Activated CD4-positive, alpha-beta T cell treated with anti-CD3 and anti-CD28 coated beads, Interleukin-2, amount 50 U/mL, for 4 hours (primary cell): ENCODE measurements at regions not wholly inside any gene's neighbourhood (a gene's known extent, or its start where the extent isn't known, plus 50 kb on each side); places are given as distances from the start of the nearest gene placed in this dataset.

Experiments
- DNase-seq, 2 experiments: peaks; one replicate each; pipeline ENCODE4 v3.0.0-alpha.2; 2020

DNA sequence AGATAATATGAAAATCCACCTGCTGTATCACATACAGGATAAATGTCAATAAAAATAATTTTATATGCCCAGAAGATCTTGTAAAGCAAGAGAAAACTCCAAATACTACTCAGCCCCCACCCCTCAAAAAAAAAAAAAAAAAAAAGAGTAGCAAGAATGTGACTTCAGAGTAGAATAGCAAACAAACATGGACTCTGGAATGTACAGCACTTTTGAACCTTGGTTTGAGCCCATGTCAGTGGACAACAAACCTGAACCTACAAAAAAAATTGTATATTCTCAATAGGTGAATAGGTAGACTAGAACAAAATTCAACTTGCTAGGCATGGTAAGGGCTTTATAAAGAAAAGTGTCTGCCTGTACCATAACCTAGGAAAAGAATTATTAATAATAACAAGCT, 428.0 kb downstream of the SLITRK6 start:
- DNase-seq, result no peak

DNA sequence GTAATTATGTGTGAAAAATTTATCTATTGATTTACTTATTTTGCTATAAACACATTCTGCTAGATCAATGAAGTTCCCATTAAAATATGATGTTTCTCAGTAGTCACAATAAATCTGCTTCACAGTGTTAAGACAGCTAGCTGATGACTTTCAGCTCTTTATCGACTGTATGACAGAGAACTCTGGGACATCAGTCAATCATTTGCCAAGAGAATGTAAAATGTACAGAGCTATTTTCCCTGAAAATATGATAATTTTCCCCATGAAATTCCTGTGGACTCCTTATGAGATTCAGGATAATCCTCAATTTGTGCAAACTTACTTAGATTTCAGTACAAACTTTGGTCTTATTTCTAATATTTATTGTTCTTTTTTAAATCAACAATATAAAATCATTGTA, 430.5 kb downstream of the SLITRK6 start:
- DNase-seq, result no peak

DNA sequence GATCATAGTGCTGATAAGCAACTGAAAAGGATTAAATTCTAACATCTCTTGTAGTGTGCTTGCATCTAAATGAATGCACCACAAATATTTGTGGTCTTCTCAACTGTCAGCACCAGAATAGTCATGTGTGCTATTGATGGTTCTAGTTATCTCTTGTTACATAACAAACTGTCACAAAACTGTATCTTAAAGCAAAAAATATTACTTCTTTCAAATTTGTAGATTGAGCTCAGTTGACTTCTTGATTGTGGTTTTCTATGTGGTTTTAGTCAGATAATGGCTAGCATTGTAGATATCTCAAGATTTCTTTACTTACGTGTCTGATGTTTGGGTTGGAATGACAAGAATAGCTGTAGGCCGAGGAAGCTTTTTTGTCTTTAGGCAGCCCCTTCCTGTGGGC, 431.3 kb downstream of the SLITRK6 start:
- no peak for DNase-seq

DNA sequence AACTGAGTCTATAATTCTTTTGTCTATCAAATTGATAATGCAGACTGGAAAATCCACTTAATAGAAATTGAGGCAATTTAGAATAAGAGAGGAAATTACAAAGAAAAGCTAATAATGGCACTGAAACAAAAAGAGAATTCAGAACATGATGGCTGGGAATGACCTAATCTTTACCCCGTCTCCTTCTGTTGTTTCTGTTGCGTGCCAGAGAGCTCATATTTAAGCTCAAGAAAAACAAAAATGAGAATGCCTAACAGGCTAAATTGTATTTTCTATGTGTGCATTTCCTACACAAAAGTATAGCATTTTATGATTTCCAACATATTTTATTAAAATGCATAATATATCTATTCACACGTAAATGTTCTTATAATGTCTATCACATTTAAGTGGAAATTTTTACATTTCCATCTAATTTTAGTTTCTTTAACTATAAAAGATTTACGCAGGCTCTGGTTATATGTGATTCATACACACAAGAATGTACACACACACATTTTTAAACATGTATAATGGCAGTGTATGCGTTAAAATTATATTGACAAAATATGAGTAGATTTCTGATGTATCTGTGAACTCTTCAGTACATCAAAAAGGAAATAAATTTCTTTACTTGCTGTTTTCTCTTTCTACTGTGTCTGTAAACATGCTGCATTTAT, 432.3 kb downstream of the SLITRK6 start:
- no peak for DNase-seq

DNA sequence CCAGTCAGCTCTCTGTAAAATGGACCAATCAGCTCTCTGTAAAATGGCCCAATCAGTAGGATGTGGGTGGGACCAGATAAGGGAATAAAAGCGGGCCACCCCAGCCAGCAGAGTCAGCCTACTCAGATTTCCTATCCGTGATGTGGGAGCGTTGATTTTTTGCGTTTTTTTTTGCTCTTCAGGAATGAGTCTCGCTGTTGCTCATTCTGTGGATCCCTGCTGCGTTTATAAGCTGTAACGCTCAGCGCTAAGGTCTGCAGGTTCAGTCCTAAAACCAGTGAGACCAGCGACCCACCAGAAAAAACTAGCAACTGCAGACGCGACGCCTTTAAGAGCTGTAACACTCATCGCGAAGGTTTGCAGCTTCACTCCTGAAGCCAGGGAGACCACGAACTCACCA, 435.7 kb downstream of the SLITRK6 start:
- no peak for DNase-seq

DNA sequence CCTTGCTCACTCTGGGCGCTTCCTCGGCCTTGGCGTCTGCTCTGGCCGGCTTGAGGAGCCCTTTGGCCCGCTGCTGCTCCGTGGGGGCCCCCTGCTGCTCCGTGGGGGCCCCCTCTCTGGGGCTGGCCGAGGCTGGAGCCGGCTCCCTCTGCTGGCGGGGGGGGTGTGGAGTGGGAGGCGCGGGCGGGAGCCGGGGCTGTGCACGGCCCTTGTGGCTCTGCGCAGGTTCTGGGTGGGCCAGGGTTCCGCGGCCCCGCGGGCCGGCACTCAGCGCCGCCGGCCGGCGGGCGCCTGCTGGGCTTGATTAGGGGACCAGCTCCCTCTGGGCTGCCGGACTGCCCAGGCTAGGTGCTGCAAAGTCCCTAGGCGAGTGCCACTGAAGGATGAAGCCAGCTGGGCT, 436.2 kb downstream of the SLITRK6 start:
- no peak for DNase-seq

DNA sequence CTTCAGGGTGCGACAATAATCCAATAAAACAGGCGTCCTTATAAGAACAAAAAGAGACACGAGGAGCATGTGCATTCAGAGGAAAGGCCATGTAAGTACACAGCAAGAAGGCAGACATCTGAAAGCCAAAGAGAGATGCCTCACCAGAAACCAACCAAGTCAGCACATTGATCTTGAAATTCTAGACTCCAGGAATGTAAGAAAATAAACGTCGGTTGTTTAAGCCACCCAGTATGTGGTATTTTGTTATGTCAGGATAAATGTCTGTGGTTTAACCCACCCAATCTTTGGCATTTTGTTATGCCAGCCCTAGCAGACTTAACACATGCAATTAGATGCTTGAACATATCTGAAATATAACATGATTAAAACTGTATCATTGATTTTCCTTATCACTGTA, 452.0 kb downstream of the SLITRK6 start:
- DNase-seq, result no peak

DNA sequence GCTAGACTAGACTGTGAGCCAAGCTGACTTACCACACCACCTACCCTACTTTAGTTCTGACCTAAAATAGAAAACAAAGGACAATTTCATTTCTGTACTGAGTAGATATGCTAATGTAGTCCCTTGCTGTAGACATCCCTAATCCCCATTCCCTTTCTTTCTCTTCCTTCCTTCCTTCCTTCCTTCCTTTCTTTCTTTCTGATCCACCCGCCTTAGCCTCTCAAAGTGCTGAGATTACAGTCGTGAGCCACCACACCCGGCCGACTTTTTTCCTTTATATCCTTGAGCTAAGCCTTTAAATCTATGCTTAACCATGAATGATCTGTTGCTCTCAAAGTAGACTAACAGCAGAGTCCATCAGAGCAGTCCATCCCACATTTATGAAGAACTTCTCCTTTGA, 465.0 kb downstream of the SLITRK6 start:
- no peak for DNase-seq

DNA sequence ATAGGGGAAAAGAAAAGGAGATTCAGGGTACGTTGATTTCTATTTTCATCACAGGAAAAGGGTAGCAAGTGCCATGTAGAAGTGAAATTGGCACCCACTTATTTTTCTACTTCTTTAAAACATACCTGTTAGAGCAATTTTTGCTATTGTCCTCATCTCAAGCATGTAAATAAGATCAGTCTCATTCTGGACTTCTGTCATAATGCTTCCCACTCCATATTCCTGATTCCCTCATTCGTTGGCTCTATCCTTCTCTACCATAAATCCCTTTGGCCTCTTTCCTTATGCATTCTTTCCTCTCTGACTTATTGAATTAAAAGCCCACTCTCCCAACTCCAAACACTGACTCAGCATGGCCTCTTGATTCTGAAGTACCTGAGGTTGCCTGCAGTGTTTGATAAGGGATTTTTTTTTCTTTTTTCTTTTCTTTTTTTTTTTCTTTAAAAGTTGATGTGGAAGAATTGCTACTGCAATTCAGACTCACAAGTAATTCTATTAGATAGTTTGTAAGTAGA, 465.7 kb downstream of the SLITRK6 start:
- no peak for DNase-seq

DNA sequence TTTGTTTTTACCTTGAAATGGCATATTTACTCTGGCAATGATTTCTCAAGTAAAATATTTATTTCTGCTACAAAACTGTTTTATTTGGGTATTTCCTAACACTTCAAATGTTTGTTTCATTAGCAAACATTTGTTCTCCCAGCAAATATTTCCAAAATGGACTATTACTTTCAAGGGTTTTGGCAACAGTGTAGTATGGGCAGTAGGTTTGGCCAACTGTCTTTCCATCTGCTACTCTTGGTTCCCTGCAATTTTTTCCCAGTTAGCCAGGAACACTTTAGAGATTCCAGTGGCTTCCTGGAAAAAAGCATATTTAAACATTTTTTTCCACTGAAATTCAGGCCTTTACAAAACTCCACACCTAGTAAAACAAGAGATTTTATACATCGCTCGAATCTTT, 466.6 kb downstream of the SLITRK6 start:
- DNase-seq, result no peak

DNA sequence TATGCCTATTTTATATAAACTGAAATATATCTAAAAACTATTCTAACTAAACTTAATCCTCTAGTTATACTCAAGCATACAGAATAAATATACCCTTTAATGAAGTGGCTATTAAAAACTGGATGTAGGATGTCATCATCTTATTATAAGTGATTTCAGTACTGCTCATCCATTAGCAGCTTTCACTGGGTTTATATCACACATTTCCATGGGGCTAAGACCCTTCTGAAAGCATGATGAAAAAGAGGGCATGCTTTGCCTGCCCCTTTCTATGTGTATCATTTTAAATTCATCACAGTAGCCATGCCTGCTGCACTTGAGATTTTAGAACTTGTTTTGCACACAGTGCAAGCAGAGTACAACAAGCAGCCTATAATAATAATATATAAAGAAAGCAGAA, 477.5 kb downstream of the SLITRK6 start:
- no peak for DNase-seq

DNA sequence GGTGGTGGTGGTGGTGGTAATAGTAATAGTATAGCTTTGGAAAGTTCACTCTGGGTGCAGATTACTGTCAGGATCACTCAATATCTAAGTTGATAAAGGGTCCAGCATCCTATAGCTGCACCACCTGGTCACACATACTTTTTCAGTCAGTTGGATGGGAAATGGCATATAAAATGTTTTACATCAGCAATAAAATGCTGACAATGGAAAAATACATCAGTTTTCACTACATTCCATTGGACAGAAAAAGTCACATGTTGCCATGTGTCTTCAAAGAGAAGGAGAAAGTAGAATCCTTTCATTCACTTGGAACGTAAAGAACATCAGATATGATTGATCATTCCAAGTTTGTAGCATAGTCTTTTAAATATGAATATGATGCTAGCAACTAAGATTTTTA, 481.4 kb downstream of the SLITRK6 start:
- no peak for DNase-seq

DNA sequence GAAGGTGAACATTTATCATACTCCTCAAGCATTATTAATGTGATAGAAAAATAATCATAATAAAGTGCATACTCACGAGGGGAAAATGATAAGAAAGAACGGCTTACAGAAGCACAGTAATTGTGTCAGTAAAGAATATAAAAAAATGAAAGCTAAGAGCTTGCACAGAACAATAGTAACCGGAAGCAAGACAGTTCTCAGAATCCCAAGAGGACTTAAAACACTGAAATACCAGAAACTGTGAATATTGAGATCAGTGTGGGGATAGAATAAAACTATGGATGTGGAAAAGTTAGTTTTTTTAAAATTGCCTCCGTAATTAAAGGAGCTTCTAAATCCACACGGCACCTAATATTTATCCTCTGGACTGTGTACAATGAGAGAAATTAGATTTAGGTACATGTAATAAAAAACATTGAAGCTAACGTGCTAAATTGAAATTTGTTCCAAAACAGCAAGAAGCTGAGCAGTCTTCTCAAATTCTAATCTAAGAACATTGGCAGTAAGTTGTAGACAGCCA, 482.7 kb downstream of the SLITRK6 start:
- no peak for DNase-seq

DNA sequence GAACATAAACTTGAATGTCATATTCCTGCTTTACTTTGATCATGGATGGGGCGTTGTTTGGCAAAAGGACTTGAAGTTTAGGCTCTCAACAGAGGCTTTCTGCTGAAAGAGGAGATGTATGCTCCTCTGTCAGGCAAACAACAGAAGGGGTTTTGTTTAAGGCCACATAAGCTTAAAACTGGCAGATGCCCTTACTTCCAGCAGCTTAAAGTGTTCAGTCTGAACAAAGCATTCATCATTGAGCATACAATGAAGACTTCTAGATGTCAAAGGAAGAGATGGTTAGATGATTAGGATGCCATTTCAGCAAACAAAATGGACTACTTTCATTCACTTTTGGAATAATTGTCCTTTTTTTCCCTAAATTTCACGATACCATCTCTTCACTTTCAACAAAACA, 484.5 kb downstream of the SLITRK6 start:
- DNase-seq, result no peak

DNA sequence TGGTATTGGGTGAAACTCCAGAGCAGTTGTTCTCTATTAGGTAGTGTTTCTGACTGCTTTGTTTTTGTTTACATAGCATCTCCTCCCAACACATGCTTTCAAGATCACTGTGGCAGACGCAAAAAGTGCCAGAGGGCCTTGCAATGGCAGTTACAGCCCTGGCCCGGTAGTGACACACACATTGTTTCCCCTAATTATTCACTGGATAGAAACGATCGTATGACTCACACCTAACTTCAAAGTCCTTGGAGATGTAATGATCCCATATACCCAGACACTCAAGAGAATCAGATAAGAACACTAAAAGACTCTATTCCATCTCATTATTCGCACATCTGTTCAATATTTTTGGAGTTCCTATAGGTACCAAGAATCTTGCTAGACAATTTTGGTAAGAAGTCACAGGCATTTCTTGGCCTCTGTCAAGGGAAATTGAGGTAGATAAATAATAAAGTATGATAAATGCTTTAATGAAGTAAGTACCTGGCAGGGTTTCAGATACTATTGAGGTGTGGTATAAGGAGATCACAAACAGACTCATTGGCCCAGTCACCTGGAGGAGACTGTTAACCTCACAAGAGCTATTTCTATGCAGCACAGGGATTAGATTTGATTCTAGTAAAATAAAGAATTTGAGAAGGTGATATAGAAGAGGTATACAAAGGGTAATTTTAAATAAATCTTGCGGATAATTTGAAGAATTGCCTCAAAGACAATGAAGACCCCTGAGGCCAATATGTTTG, 485.3 kb downstream of the SLITRK6 start:
- no peak for DNase-seq

DNA sequence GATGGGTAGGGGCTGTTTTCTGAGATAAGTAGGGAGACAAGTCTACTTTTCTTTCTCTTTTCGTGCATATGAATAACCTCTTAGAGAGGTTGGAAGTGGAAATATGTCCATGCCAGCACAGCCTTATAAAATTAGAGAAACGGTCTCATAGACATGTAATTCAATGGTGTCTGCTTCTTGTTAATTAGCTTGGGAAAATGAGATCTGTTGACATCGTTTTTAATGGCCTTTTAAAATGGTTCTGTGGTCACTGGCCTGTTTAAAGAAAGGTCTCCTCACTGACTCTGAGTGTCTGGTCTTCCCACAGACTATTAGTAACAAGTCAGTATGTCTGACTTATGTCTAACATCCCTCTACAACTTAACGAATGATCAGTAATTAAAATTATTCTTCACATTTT, 487.1 kb downstream of the SLITRK6 start:
- no peak for DNase-seq

DNA sequence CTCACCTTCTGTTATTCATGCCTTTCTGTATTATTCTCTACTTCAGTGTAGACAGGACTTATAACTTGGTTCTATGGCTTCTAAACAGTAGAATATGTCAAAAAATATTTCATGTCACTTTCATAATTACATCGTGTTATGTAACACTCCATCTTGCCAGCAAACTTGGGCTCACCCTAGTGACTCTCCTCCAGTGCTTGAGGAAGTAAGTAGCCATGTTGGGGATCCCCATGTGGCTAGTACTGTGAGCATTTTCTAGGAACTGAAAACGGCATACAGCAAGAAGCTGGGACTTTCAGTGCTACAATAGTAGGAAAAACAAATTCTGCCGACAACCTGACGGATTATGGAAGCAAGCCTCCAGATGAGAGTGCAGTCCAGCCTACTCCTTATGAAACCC, 495.6 kb downstream of the SLITRK6 start:
- no peak for DNase-seq

DNA sequence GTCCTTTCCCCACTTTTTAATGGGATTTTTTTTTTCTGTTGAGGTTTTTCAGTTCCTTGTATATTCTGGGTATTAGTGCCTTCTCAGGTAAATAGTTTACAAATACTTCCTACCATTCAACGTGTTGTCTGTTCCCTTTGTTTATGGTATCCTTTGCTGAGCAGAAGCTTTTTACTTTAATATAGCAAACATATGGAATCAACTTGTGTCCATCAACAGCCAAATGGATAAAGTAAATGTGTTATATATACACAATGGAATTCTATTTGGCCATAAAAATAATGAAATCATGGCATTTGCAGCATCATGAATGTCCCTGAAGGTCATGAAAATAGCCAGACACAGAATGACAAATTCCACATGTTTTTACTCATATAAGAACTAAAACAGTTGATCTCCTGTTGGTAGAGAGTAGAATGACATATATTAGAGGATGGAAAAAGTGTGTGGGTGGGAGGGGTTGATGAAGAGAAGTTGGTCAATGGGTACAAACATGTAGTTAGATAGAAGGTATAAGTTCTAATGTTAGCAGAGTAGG, 500.8 kb downstream of the SLITRK6 start:
- DNase-seq, result no peak

DNA sequence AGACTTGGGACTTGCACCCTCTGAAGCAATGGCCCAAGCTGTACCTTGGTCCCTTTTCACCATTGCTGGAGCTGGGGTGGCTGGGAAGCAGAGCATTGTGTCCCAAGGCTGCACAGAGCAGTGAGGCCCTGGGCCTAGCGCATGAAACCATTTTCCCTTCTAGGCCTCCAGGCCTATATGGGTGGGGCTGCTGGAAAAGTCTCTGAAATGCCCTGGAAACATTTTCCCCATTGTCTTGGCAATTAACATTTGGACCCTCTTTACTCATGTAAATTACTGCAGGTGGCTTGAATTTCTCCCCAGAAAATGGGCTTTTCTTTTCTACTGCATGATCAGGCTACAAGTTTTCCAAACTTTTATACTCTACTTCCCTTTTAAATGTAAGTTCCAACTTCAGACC, 510.5 kb downstream of the SLITRK6 start:
- DNase-seq, result no peak

DNA sequence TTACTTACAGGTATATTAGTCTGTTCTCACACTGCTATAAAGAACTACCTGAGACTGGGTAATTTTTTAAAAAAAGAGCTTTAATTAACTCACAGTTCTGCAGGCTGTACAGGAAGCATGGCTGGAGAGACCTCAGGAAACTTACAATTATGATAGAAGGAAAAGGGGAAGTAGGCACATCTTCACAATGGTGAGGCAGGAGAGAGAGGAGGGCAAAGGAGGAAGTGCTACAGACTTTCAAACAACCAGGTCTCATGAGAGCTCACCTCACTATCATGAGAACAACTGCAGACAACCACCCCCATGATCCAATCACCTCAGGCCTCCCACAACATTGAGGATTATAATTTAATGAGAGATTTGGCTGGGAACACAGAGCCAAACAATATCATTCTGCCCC, 511.7 kb downstream of the SLITRK6 start:
- no peak for DNase-seq

DNA sequence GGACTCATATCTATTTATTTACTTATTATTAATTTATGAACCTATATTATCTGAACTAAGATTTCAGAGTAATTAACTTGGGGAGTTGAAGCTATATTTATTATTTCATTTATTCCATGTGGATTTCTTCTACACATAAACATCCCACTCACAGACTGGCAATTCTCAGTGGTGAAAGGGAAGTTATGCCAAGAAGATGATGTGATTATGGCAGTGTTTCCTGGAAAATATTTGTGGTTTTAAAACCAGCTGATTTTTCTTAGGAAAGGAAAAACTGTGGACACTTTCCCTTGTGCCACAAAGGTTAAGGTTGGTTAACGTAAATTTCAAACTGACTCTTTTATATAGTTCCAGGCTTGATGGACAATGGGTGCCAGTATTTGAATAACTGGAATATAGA, 513.1 kb downstream of the SLITRK6 start:
- DNase-seq, result no peak

DNA sequence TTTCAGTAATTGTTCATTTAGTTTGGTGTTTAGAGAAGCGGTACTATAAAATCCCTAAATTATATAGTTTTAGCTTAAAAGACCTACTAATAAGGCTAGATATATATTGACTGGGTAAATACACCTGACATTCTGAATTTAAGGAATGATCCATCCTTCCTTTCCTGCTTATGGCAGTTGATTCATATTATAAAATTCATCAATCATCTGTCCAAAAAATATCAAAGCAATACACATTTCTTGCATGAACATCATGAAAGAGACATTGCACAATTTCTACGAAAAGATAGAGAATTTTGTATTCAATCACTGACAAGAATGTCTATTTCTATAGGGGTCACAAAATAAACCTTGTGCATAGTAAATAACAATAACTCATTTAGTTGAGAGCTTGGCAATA, 514.9 kb downstream of the SLITRK6 start:
- no peak for DNase-seq

DNA sequence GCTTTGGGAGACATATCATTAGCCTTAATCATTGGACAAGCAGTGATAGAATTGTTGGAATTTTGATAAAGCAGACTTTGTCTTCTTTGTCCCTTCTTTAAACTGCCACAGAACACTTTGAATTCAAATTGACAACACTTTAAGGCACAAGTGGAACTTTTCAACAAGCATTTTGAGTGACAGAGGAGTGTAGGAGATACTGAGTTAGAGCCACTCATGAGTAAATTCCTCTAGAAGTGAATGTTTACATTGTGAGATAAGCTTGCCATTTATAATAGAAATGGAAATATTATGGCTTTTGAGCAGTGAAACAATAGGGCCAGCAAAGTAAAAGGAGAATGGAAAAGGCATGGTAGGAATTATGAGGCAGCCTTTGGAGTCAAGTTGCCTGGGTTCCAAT, 515.8 kb downstream of the SLITRK6 start:
- no peak for DNase-seq

DNA sequence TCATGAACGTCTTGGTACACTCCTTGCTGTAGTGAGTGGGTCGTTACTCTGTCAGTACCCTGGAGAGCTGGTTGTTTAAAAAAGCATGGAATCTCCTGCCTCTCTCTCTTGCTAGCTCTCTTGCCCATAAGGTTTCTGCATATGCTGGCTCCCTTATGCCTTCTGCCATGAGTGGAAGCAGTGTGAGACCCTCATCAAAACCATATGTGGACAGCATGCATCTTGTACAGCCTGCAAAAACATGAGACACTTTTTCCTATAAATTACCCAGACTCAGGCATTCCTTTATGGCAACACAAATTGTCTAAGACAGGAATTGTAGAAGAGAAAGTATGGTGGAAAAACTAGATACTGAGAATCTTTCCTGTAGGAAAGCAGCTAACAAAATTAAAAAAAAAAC, 516.3 kb downstream of the SLITRK6 start:
- DNase-seq, result no peak
